ENCODE measurements at regions not wholly inside any gene's neighbourhood (a gene's known extent, or its start where the extent isn't known, plus 50 kb on each side); places are given as distances from the start of the nearest gene placed in this dataset.

- in situ Hi-C loops (cut with HindIII; ENCODE audit: low pct_ligation_motif_present, low pct_unique_long_range_greater_than_20kb, low sequenced_read_pairs): no loop called here
Observed at GRCh38 chr4:35965300-35965699, 279.0 kb downstream of the ARAP2 start.

DNA sequence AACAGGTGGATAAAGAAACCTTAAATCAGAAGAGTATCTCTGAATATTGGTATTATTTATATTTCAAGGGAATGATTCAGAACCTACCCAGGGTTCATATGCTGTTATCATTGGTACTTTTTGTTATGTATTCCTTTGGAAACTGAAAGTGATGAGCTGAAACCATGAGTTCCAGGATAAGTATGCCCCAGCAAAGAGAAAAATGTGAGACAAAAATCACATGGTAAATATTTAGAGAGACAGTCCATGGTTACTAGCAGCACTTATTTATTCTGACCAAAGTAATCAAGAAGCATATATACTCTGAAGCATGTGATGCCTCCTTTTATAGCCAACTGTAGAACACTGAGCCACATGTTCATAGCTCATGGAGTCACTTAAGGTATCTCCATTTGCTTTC, 277.7 kb downstream of the ARAP2 start:
- no peak for DNase-seq
- in situ Hi-C loops (cut with HindIII; ENCODE audit: low pct_ligation_motif_present, low pct_unique_long_range_greater_than_20kb, low sequenced_read_pairs): no loop called here

More at GRCh38 chr4:35965300-35965699, 279.0 kb downstream of the ARAP2 start:
- no peak for DNase-seq

DNA sequence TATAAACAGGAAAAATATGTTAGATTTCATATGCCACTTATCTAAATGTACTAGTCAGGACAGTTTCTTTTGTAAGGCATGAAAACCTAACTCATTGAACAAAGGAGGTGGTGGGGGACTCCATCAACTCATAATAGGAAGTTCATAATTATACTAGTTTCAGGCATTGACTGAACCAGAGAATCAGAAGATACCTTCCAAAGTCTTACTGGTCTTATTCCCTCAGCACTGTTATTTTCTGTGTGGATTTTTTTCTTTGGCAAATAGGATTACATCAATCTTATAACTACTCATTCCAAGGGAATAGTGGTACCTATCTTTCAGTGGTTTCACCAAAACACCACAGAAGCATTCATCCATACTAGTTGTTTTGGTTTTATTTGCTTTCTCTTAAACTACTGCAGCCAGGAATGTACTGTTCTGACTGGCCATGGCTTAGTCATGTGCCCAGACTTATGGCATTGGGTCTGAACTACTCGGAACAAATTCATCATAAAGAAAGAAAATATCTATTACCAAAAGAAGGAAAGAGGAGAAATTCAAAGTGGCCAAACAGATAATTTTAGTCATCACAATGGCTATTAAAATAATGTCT, 273.9 kb downstream of the ARAP2 start:
- in situ Hi-C loops (cut with HindIII; ENCODE audit: low pct_ligation_motif_present, low pct_unique_long_range_greater_than_20kb, low sequenced_read_pairs): no loop called here
- no peak for DNase-seq

DNA sequence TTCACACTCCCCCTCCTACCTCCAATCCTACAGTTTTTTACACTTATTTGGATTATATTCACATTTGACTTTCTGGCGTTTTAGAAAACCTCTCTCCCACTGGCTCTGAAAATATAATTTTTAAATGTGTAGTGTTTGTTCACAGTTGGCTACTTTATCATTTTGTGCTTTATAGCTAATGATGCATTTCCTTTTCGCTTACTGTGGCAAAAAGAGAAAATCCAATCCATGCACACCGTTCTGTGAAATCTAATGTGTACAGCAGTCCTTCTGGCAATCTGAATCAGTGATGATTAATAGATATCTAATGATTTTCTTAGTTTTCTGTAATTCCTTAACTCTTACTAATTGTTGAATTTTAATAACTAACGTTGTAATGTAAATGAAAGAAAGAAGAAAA, 271.5 kb downstream of the ARAP2 start:
- DNase-seq: no peak
- in situ Hi-C loops (cut with HindIII; ENCODE audit: low pct_ligation_motif_present, low pct_unique_long_range_greater_than_20kb, low sequenced_read_pairs): no loop called here

DNA sequence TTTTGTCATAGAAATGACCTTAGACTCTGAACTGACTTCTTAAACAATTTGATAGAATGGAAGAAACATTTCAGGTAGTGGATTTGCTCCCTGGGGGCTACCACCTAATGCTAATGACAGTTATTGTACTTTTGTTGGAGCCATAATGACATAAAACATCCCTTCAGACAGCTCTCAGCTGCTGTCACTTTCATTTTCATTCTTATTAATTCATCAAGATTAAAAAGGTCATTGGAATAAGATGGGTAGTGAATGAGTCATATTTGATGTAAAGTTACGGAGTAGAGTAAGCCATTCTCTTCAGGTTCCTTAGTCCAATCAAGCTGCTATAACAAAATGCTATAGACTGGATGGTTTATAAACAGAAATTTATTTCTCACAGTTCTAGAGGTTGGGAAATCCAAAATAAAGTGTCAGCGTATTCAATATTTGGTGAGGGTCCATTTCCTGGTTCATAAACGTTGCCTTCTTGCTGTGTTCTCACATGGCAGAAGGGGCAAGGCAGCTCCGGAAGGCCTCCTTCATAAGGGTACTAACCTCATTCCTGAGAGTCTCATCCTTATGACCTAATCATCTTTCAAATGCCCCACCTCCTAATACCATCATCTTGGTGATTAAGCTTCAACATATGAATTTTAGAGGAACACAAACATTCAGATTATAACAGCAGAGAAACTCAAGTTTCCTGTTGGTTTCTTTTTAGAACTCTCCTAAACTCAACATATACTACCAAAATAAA, 268.5 kb downstream of the ARAP2 start:
- no peak for DNase-seq
- in situ Hi-C loops (cut with HindIII; ENCODE audit: low pct_ligation_motif_present, low pct_unique_long_range_greater_than_20kb, low sequenced_read_pairs): no loop called here

- in situ Hi-C loops (cut with HindIII; ENCODE audit: low pct_ligation_motif_present, low pct_unique_long_range_greater_than_20kb, low sequenced_read_pairs): no loop called here
- DNase-seq: no peak
Observed at GRCh38 chr4:35978551-35978950, 265.8 kb downstream of the ARAP2 start.

- no peak for DNase-seq
- in situ Hi-C loops (cut with HindIII; ENCODE audit: low pct_ligation_motif_present, low pct_unique_long_range_greater_than_20kb, low sequenced_read_pairs): no loop called here
Observed at GRCh38 chr4:35982318-35982717, 262.0 kb downstream of the ARAP2 start.

GRCh38 chr4:35986537-35986936, 257.8 kb downstream of the ARAP2 start:
- in situ Hi-C loops (cut with HindIII; ENCODE audit: low pct_ligation_motif_present, low pct_unique_long_range_greater_than_20kb, low sequenced_read_pairs): no loop called here

DNA sequence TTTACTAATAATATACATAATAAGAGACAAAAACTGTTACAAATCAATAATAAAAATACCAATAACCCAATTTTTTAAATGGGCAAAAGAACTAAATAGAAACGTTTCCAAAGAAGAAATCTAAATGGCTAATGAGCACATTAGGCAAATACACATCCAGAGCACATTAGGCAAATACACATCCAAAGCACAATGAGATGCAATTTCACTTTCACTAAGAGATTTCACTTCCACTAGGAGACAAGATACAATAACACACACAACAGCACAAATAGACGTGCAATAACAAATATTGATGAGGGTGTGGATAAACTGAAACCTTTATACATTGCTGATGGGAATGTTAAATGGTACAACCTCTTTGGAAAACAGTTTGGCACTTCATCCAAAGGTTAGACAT, 250.7 kb downstream of the ARAP2 start:
- in situ Hi-C loops (cut with HindIII; ENCODE audit: low pct_ligation_motif_present, low pct_unique_long_range_greater_than_20kb, low sequenced_read_pairs): no loop called here
- no peak for DNase-seq

More at GRCh38 chr4:35986537-35986936, 257.8 kb downstream of the ARAP2 start:
- DNase-seq: no peak

DNA sequence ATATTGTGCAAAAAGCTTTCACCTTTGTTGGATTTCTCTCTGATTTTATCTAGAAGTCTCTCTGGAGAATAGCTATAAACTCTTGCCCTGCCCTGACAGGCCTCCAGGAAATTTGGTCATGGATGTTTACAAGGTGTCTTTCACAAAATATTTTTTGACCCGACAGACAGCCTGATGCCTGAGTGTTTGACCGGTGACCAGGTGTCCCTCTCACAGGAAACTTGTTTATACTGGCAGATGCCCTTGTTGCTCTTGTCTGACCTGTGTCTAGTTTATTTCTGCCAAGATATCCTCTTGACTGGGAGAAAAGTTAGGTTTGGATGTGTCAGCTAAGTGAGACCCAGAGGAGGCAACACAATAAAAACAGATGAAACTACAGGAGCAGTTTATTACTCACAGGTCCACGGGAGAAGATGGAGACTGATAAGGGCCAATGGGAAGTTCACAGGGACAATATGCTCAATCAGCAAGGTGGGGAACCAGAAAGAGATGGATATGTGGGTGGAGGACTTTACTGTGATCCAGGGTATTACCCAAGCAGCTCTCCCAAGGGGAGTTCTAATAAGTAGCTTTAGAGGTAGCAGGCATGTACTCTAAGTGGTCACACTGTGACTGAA, 243.3 kb downstream of the ARAP2 start:
- in situ Hi-C loops (cut with HindIII; ENCODE audit: low pct_ligation_motif_present, low pct_unique_long_range_greater_than_20kb, low sequenced_read_pairs): no loop called here
- no peak for DNase-seq

GRCh38 chr4:36003051-36003450, 241.3 kb downstream of the ARAP2 start:
- DNase-seq: no peak
- in situ Hi-C loops (cut with HindIII; ENCODE audit: low pct_ligation_motif_present, low pct_unique_long_range_greater_than_20kb, low sequenced_read_pairs): no loop called here

- in situ Hi-C loops (cut with HindIII; ENCODE audit: low pct_ligation_motif_present, low pct_unique_long_range_greater_than_20kb, low sequenced_read_pairs): no loop called here
Observed at GRCh38 chr4:36004204-36004851, 240.0 kb downstream of the ARAP2 start.

DNA sequence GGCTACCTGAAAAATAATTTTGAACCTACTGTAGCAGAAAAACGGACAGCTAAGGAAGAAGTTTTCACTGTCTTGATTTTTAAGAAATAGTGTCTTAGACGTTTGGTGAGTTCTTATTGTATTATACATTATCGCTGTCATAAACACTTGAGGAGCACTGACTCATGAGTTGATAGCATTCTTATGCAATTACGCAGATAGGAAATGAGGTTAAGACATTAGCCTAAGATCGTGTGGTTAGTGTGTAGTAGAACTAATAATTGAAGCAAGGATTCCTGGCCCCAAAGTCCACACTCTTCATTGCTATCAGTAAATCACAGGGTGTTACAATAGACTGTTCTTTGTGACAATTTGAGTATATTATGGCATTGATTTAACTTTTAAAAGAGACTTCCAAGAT, 238.1 kb downstream of the ARAP2 start:
- no peak for DNase-seq
- in situ Hi-C loops (cut with HindIII; ENCODE audit: low pct_ligation_motif_present, low pct_unique_long_range_greater_than_20kb, low sequenced_read_pairs): no loop called here

More at GRCh38 chr4:36004204-36004851, 240.0 kb downstream of the ARAP2 start:
- DNase-seq: no peak

- no peak for DNase-seq
- in situ Hi-C loops (cut with HindIII; ENCODE audit: low pct_ligation_motif_present, low pct_unique_long_range_greater_than_20kb, low sequenced_read_pairs): no loop called here
Observed at GRCh38 chr4:36010397-36010929, 233.9 kb downstream of the ARAP2 start.

DNA sequence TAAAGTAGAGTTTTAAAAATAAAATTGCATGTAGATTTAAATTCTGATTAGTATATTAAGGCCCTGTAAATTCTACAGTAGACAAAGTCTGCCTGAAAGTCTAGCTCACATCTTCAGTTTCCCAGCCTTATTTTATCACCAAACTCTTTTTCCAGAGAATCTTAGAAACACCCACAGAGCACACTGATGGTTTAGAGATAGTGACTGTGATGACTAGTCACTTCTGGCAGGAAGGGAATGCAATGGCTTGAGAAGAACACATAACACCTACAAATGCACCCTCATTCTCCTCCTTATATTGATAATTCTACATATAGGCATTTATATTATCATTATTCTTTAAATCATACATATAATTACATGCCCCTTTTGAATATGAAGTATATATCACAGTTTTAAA, 232.9 kb downstream of the ARAP2 start:
- in situ Hi-C loops (cut with HindIII; ENCODE audit: low pct_ligation_motif_present, low pct_unique_long_range_greater_than_20kb, low sequenced_read_pairs): no loop called here

GRCh38 chr4:36012503-36012902, 231.8 kb downstream of the ARAP2 start:
- in situ Hi-C loops (cut with HindIII; ENCODE audit: low pct_ligation_motif_present, low pct_unique_long_range_greater_than_20kb, low sequenced_read_pairs): no loop called here
- DNase-seq: no peak

More for the DNA sequence above, 232.9 kb downstream of the ARAP2 start:
- no peak for DNase-seq

DNA sequence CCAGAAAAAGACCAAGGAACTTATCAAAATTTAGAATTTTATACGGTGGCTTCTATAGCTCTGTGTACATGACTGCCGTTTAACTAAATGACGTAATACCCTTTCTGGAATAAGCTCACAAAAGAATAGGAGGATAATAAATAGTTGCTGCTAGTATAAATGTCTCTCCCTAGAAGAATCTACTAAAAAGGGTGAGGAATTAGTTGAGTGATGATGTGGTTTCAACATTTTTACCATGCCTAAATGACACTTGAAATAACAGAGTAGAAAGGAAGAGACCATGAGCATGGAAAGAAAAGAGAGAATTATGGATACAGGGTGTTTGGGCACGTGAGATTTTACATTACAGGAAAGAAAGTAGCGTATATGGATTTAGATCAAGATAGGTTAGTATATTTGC, 231.1 kb downstream of the ARAP2 start:
- DNase-seq: no peak
- in situ Hi-C loops (cut with HindIII; ENCODE audit: low pct_ligation_motif_present, low pct_unique_long_range_greater_than_20kb, low sequenced_read_pairs): no loop called here
